MCF 10A (cell line): ENCODE measurements at regions not wholly inside any gene's neighbourhood (a gene's known extent, or its start where the extent isn't known, plus 50 kb on each side); places are given as distances from the start of the nearest gene placed in this dataset.
"Not testable (repeated sequence)": the region's sequence is repeated elsewhere in the genome, so short reads cannot be mapped to it uniquely, and the experiment has no call there.

Experiments used
- BruUV-seq: library from RNA; stranded (reverse); fragments of 400-500 nt; replicated peaks from 2 replicates; lab custom pipeline; 2021; lab: Mats Ljungman, UMichigan
- CTCF ChIA-PET: fragments of 300-600 bp; sonication (Branson Sonifier 250); formaldehyde crosslinking; extraction: SDS; loops from one replicate; lab custom pipeline; 2021; ENCODE audit warnings: antibody characterized with exemption, inconsistent platforms; lab: Yijun Ruan, JAX
- POLR2A ChIA-PET: fragments of 300-600, 350-650 bp; sonication (Branson Sonifier 250); formaldehyde crosslinking; extraction: SDS; loops from one replicate; lab custom pipeline; 2020; ENCODE audit warnings: antibody characterized with exemption, inconsistent platforms; lab: Yijun Ruan, JAX
- DNase-seq: peaks from one replicate; pipeline ENCODE4 v3.0.0-alpha.2; 2018; ENCODE audit not compliant: unreplicated experiment
- H3K27ac Mint-ChIP-seq: one replicate; pipeline ENCODE4 v1.8.0; 2022; ENCODE audit warnings: mild to moderate bottlenecking, low read depth, mixed read lengths; ENCODE audit not compliant: unreplicated experiment
- H3K27me3 Mint-ChIP-seq: one replicate; pipeline ENCODE4 v1.8.0; 2022; ENCODE audit warnings: mixed read lengths; ENCODE audit not compliant: insufficient read depth, unreplicated experiment
- H3K36me3 Mint-ChIP-seq: one replicate; pipeline ENCODE4 v1.8.0; 2022; ENCODE audit warnings: mild to moderate bottlenecking, moderate library complexity, mixed read lengths; ENCODE audit not compliant: insufficient read depth, unreplicated experiment
- H3K4me1 Mint-ChIP-seq: one replicate; pipeline ENCODE4 v1.8.0; 2022; ENCODE audit warnings: mixed read lengths; ENCODE audit not compliant: insufficient read depth, unreplicated experiment
- H3K4me3 Mint-ChIP-seq: one replicate; pipeline ENCODE4 v1.8.0; 2022; ENCODE audit warnings: mild to moderate bottlenecking, moderate library complexity, mixed read lengths; ENCODE audit not compliant: unreplicated experiment
- H3K9me3 Mint-ChIP-seq: one replicate; pipeline ENCODE4 v1.8.0; 2022; ENCODE audit warnings: mixed read lengths; ENCODE audit not compliant: unreplicated experiment
- CTCF ChIP-seq: fragments of 200-600 bp; IDR thresholded peaks from one replicate; pipeline ENCODE4 v1.8.0; 2022; ENCODE audit warnings: antibody characterized with exemption, mild to moderate bottlenecking; ENCODE audit not compliant: unreplicated experiment
- intact Hi-C: fragments of 100-400 bp; cut with micrococcal nuclease; formaldehyde crosslinking; loops from 2 replicates; pipeline ENCODE4 v1.14.1; 2022

GRCh38 chr6:144690133-144690532 is 405.0 kb downstream of the UTRN start:
- Mint-ChIP-seq H3K4me3 (no peak overlapping the region), H3K27ac (no peak overlapping the region)
- CTCF ChIA-PET, result no interaction called here

DNA sequence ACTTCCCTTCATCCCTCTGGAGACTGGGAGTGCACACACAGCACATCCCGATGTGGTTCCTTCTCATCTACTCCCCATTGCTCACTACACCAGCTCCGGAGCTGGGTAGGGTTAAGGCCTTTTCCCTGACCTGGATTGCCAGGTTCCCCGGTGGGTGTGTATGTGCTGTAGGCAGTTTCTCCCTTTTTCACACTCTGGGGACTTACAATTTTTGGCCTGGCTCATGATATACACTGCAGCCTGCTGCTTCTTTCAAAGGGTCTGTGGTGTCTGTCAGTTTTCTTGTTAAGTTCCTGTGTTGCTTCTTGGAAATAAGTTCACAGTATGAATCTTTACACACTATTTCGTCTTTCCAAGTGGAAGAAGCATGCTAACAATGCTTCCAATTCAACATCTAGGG is 405.5 kb downstream of the UTRN start:
- no TSS peak for BruUV-seq
- TF ChIP-seq CTCF, result no peak
- ChIA-PET CTCF (no interaction called here), POLR2A (no interaction called here)
- H3K27me3 Mint-ChIP-seq, result no peaks in the 10 kb centered on the region
- no peaks in the 10 kb centered on the region for H3K4me1 Mint-ChIP-seq
- H3K36me3 Mint-ChIP-seq, result peaks cover 10% of the 10 kb centered on the region
- H3K27ac Mint-ChIP-seq, result no peak overlapping the region
- intact Hi-C loops, result no loop called here
- DNase-seq, result no peak
- no peak overlapping the region for H3K4me3 Mint-ChIP-seq
- peaks cover 18% of the 10 kb centered on the region for H3K9me3 Mint-ChIP-seq

More at GRCh38 chr6:144690133-144690532, 405.0 kb downstream of the UTRN start:
- no peak for DNase-seq
- peaks cover 10% of the 10 kb centered on the region for H3K36me3 Mint-ChIP-seq
- H3K4me1 Mint-ChIP-seq, result no peaks in the 10 kb centered on the region
- no TSS peak for BruUV-seq
- intact Hi-C loops, result no loop called here
- H3K27me3 Mint-ChIP-seq, result no peaks in the 10 kb centered on the region
- POLR2A ChIA-PET, result no interaction called here
- H3K9me3 Mint-ChIP-seq, result peaks cover 18% of the 10 kb centered on the region
- TF ChIP-seq CTCF, result no peak

DNA sequence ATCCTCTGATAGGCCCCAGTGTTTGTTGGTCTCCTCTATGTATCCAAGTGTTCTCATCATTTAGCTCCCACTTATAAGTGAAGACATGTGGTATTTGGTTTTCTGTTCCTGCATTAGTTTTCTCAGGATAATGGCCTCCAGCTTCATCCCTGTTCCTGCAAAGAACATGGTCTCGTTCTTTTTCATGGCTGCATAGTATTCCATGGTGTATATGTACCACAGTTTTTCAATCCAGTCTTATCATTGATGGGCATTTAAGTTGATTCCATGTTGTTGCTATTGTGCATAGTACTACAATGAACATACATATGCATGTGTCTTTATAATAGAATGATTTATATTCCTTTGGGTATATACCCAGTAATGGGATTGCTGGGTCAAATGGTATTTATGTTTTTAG is 406.9 kb downstream of the UTRN start:
- H3K4me3 Mint-ChIP-seq, H3K27me3 Mint-ChIP-seq, intact Hi-C loops, H3K27ac Mint-ChIP-seq, H3K36me3 Mint-ChIP-seq, H3K4me1 Mint-ChIP-seq, BruUV-seq, CTCF ChIA-PET, DNase-seq: not testable (repeated sequence)
- POLR2A ChIA-PET, result interaction anchor here (0.6 kb wide), 1 partner anchor 1044 kb away, joined by 5 read pairs; no protein-coding TSS in a partner anchor
- peaks cover 16% of the 10 kb centered on the region for H3K9me3 Mint-ChIP-seq

GRCh38 chr6:144695858-144696533 is 410.9 kb downstream of the UTRN start:
- Mint-ChIP-seq H3K27me3 (no peaks in the 10 kb centered on the region), H3K27ac (no peak overlapping the region), H3K9me3 (peaks cover 13% of the 10 kb centered on the region), H3K36me3 (peaks cover 10% of the 10 kb centered on the region), H3K4me3 (no peak overlapping the region), H3K4me1 (no peaks in the 10 kb centered on the region)
- DNase-seq, result no peak
- no peak for TF ChIP-seq CTCF
- no TSS peak for BruUV-seq
- CTCF ChIA-PET, result no interaction called here
- POLR2A ChIA-PET, result no interaction called here
- intact Hi-C loops, result no loop called here
